AG04449 (cell line): ENCODE measurements at regions not wholly inside any gene's neighbourhood (a gene's known extent, or its start where the extent isn't known, plus 50 kb on each side); places are given as distances from the start of the nearest gene placed in this dataset.
"Not testable (repeated sequence)": the region's sequence is repeated elsewhere in the genome, so short reads cannot be mapped to it uniquely, and the experiment has no call there.

Source experiments
- CTCF ChIA-PET: fragments of 350-600 bp; formaldehyde crosslinking; extraction: SDS; loops from one replicate; lab custom pipeline; 2021; ENCODE audit warnings: antibody characterized with exemption; lab: Yijun Ruan, JAX
- POLR2A ChIA-PET: fragments of 400-600, 350-600 bp; formaldehyde crosslinking; extraction: SDS; loops from one replicate; lab custom pipeline; 2020; ENCODE audit warnings: antibody characterized with exemption, inconsistent platforms; lab: Yijun Ruan, JAX
- DNase-seq: peaks from one replicate; pipeline ENCODE4 v3.0.0-alpha.2; 2010; ENCODE audit warnings: low read depth, low spot score
- H3K4me3 ChIP-seq: 2 replicates; pipeline ENCODE4 v1.5.1; 2011; ENCODE audit warnings: low read depth, mild to moderate bottlenecking, control low read depth, low read length
- CTCF ChIP-seq: IDR thresholded peaks from one replicate; pipeline ENCODE4 v1.5.1; 2011; ENCODE audit warnings: mild to moderate bottlenecking, moderate library complexity, low read length, control low read depth, inconsistent platforms; ENCODE audit not compliant: insufficient read depth; ENCODE audit errors: missing control alignments

- no peak overlapping the region for H3K4me3 ChIP-seq
- ChIA-PET POLR2A (no interaction called here), CTCF (no interaction called here)
- DNase-seq = no peak
- no peak for TF ChIP-seq CTCF
Measured at GRCh38 chr5:115751176-115751575, 65.3 kb downstream of the CDO1 start.

GRCh38 chr5:115749016-115749415, 67.4 kb downstream of the CDO1 start:
- CTCF ChIA-PET = no interaction called here
- DNase-seq = no peak
- TF ChIP-seq CTCF = no peak
- POLR2A ChIA-PET = no interaction called here
- no peak overlapping the region for H3K4me3 ChIP-seq

- POLR2A ChIA-PET = interaction anchor here (0.6 kb wide), 1 partner anchor 312 kb away, joined by 4 read pairs; no protein-coding TSS in a partner anchor
- CTCF ChIA-PET, H3K4me3 ChIP-seq, DNase-seq: not testable (repeated sequence)
Measured at GRCh38 chr5:115739245-115739644, 77.2 kb downstream of the CDO1 start.

- no peak for DNase-seq
- no peak overlapping the region for H3K4me3 ChIP-seq
- ChIA-PET CTCF (no interaction called here), POLR2A (interaction anchor here (0.6 kb wide), 1 partner anchor 312 kb away, joined by 4 read pairs; no protein-coding TSS in a partner anchor)
- no peak for TF ChIP-seq CTCF
Measured at GRCh38 chr5:115738830-115739229, 77.6 kb downstream of the CDO1 start.

GRCh38 chr5:115737452-115737851, 79.0 kb downstream of the CDO1 start:
- no peak overlapping the region for H3K4me3 ChIP-seq

GRCh38 chr5:115736690-115737005, 79.8 kb downstream of the CDO1 start:
- no peak for TF ChIP-seq CTCF
- DNase-seq = no peak
- ChIA-PET CTCF (no interaction called here), POLR2A (no interaction called here)
- no peak overlapping the region for H3K4me3 ChIP-seq

More at GRCh38 chr5:115737452-115737851, 79.0 kb downstream of the CDO1 start:
- CTCF ChIA-PET = no interaction called here
- POLR2A ChIA-PET = no interaction called here
- no peak for TF ChIP-seq CTCF
- no peak for DNase-seq

- DNase-seq = no peak
- ChIA-PET CTCF (no interaction called here), POLR2A (no interaction called here)
- no peak overlapping the region for H3K4me3 ChIP-seq
- TF ChIP-seq CTCF = no peak
Measured at GRCh38 chr5:115736004-115736689, 80.3 kb downstream of the CDO1 start.
